ENCODE measurements at regions not wholly inside any gene's neighbourhood (a gene's known extent, or its start where the extent isn't known, plus 50 kb on each side); places are given as distances from the start of the nearest gene placed in this dataset.

DNA sequence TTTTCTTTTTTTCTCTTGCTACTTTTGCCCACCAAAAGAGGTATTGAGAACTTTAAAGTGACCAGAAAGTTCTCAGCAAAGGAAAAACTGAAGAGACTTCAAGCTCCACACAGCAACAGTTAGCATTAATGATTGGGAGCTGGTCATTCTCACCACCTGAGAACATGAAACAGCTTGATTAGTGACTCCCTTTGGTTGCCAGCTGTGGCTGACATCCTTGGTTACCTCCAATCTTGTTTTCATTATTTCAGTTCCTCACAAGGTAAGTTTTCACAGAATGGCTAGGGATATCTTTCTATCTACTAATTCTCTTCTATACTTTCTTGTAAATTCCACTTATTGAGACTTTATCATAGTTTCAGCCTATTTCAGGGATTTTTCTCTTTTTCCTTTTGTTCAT lies 427.9 kb downstream of the QKI start:
- TF ChIP-seq RAD21 (conservative IDR thresholded peaks at IDR 0.05) (no peak), TAF1 (IDR thresholded peaks at IDR 0.05; ENCODE audit: low read depth) (no peak)
- TF ChIP-seq, protein P1, sequence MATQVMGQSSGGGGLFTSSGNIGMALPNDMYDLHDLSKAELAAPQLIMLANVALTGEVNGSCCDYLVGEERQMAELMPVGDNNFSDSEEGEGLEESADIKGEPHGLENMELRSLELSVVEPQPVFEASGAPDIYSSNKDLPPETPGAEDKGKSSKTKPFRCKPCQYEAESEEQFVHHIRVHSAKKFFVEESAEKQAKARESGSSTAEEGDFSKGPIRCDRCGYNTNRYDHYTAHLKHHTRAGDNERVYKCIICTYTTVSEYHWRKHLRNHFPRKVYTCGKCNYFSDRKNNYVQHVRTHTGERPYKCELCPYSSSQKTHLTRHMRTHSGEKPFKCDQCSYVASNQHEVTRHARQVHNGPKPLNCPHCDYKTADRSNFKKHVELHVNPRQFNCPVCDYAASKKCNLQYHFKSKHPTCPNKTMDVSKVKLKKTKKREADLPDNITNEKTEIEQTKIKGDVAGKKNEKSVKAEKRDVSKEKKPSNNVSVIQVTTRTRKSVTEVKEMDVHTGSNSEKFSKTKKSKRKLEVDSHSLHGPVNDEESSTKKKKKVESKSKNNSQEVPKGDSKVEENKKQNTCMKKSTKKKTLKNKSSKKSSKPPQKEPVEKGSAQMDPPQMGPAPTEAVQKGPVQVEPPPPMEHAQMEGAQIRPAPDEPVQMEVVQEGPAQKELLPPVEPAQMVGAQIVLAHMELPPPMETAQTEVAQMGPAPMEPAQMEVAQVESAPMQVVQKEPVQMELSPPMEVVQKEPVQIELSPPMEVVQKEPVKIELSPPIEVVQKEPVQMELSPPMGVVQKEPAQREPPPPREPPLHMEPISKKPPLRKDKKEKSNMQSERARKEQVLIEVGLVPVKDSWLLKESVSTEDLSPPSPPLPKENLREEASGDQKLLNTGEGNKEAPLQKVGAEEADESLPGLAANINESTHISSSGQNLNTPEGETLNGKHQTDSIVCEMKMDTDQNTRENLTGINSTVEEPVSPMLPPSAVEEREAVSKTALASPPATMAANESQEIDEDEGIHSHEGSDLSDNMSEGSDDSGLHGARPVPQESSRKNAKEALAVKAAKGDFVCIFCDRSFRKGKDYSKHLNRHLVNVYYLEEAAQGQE (IDR thresholded peaks at IDR 0.05; ENCODE audit: borderline replicate concordance) = no peak
- Histone ChIP-seq H3K36me3 (ENCODE audit: insufficient read depth, low read length) (no peaks in the 10 kb centered on the region), H3K79me2 (replicated peaks; ENCODE audit: insufficient read depth, low read length) (no peaks in the 10 kb centered on the region), H3K4me2 (ENCODE audit: low read length) (no peak overlapping the region), H3K9ac (ENCODE audit: low read length) (no peak overlapping the region), H4K20me1 (ENCODE audit: insufficient read depth) (no peaks in the 10 kb centered on the region), H3K9me3 (ENCODE audit: low read length) (no peaks in the 10 kb centered on the region), H3K4me3 (ENCODE audit: low read length) (no peak overlapping the region), H3K27ac (ENCODE audit: low read length) (no peak overlapping the region), H3K9me2 (ENCODE audit: insufficient read depth, low read length) (no peaks in the 10 kb centered on the region), H3F3A (ENCODE audit: insufficient read depth, low read length, poor library complexity, severe bottlenecking) (no peaks in the 10 kb centered on the region), H2AFZ (ENCODE audit: low read depth, low read length) (no peak overlapping the region), H3K27me3 (ENCODE audit: insufficient read depth, low read depth, low read length) (no peaks in the 10 kb centered on the region)

DNA sequence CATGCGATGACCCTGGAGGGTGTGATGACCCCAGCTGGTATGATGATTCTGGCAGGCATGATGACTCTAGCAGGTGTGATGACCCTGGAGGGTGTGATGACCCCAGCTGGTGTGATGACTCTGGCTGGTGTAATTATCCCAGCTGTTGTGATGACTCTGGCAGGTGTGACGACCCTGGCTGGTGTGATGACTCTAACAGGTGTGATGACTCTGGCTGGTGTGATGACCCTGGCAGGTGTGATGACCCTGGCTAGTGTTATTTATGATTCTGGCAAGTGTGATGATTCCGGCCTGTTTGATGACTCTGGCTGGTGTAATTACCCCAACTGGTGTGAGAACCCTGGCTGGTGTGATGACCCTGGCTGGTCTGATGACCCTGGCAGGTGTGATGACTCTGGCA lies 427.2 kb downstream of the QKI start:
- H4K20me1 ChIP-seq (ENCODE audit: insufficient read depth) = no peaks in the 10 kb centered on the region
- no peak overlapping the region for H3K9ac ChIP-seq (ENCODE audit: low read length)
- H3K27me3 ChIP-seq (ENCODE audit: insufficient read depth, low read depth, low read length) = no peaks in the 10 kb centered on the region
- no peaks in the 10 kb centered on the region for H3K9me2 ChIP-seq (ENCODE audit: insufficient read depth, low read length)
- no peak overlapping the region for H2AFZ ChIP-seq (ENCODE audit: low read depth, low read length)
- H3K36me3 ChIP-seq (ENCODE audit: insufficient read depth, low read length) = no peaks in the 10 kb centered on the region
- H3K27ac ChIP-seq (ENCODE audit: low read length) = no peak overlapping the region
- no peaks in the 10 kb centered on the region for H3K9me3 ChIP-seq (ENCODE audit: low read length)
- no peaks in the 10 kb centered on the region for H3F3A ChIP-seq (ENCODE audit: insufficient read depth, low read length, poor library complexity, severe bottlenecking)
- H3K4me3 ChIP-seq (ENCODE audit: low read length) = no peak overlapping the region
- H3K4me2 ChIP-seq (ENCODE audit: low read length) = no peak overlapping the region
- no peaks in the 10 kb centered on the region for H3K79me2 ChIP-seq (replicated peaks; ENCODE audit: insufficient read depth, low read length)
- TF ChIP-seq, protein P2, sequence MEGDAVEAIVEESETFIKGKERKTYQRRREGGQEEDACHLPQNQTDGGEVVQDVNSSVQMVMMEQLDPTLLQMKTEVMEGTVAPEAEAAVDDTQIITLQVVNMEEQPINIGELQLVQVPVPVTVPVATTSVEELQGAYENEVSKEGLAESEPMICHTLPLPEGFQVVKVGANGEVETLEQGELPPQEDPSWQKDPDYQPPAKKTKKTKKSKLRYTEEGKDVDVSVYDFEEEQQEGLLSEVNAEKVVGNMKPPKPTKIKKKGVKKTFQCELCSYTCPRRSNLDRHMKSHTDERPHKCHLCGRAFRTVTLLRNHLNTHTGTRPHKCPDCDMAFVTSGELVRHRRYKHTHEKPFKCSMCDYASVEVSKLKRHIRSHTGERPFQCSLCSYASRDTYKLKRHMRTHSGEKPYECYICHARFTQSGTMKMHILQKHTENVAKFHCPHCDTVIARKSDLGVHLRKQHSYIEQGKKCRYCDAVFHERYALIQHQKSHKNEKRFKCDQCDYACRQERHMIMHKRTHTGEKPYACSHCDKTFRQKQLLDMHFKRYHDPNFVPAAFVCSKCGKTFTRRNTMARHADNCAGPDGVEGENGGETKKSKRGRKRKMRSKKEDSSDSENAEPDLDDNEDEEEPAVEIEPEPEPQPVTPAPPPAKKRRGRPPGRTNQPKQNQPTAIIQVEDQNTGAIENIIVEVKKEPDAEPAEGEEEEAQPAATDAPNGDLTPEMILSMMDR (IDR thresholded peaks at IDR 0.05; ENCODE audit: poor library complexity, severe bottlenecking) = no peak
- TF ChIP-seq TAF1 (IDR thresholded peaks at IDR 0.05; ENCODE audit: low read depth) (no peak), POLR2AphosphoS5 (IDR thresholded peaks at IDR 0.05) (no peak), EZH2 (IDR thresholded peaks at IDR 0.05; ENCODE audit: borderline replicate concordance, insufficient read depth, low read length, poor library complexity, severe bottlenecking) (no peak)

DNA sequence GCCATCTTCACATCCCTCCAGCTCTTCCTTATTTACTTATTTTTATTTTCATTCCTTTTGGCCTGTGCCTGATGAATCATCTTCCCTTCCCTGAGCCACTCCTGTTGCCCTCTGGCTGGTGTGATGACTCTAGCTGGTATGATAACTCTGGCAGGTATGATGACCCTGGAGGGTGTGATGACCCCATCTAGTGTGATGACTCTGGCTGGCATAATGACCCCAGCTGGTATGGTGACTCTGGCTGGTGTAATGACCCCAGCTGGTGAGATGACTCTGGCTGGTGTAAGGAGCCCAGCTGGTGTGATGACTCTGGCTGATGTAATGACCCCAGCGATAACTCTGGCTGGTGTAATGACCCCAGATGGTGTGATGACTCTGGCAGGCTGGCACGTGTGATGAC lies 426.8 kb downstream of the QKI start:
- H3K9ac ChIP-seq (ENCODE audit: low read length) = no peak overlapping the region
- H3K4me2 ChIP-seq (ENCODE audit: low read length) = no peak overlapping the region
- no peaks in the 10 kb centered on the region for H3K79me2 ChIP-seq (replicated peaks; ENCODE audit: insufficient read depth, low read length)
- H2AFZ ChIP-seq (ENCODE audit: low read depth, low read length) = no peak overlapping the region
- H3K4me3 ChIP-seq (ENCODE audit: low read length) = no peak overlapping the region
- no peaks in the 10 kb centered on the region for H3K9me2 ChIP-seq (ENCODE audit: insufficient read depth, low read length)
- H3K27ac ChIP-seq (ENCODE audit: low read length) = no peak overlapping the region
- no peaks in the 10 kb centered on the region for H3K36me3 ChIP-seq (ENCODE audit: insufficient read depth, low read length)
- no peaks in the 10 kb centered on the region for H3K9me3 ChIP-seq (ENCODE audit: low read length)
- H3K27me3 ChIP-seq (ENCODE audit: insufficient read depth, low read depth, low read length) = no peaks in the 10 kb centered on the region
- no peaks in the 10 kb centered on the region for H4K20me1 ChIP-seq (ENCODE audit: insufficient read depth)
- no peaks in the 10 kb centered on the region for H3F3A ChIP-seq (ENCODE audit: insufficient read depth, low read length, poor library complexity, severe bottlenecking)
- TF ChIP-seq, protein P2 (IDR thresholded peaks at IDR 0.05; ENCODE audit: poor library complexity, severe bottlenecking) = no peak
- no peak for TF ChIP-seq RAD21 (conservative IDR thresholded peaks at IDR 0.05)
- no peak for TF ChIP-seq MXI1 (conservative IDR thresholded peaks at IDR 0.05; ENCODE audit: poor library complexity, severe bottlenecking)
- no peak for TF ChIP-seq POLR2AphosphoS5 (IDR thresholded peaks at IDR 0.05)
- no peak for TF ChIP-seq SMC3 (conservative IDR thresholded peaks at IDR 0.05; ENCODE audit: poor library complexity)
- TF ChIP-seq EP300 (conservative IDR thresholded peaks at IDR 0.05; ENCODE audit: poor library complexity, severe bottlenecking) = no peak
- TF ChIP-seq, protein P1 (IDR thresholded peaks at IDR 0.05; ENCODE audit: borderline replicate concordance) = no peak
- TF ChIP-seq EZH2 (IDR thresholded peaks at IDR 0.05; ENCODE audit: borderline replicate concordance, insufficient read depth, low read length, poor library complexity, severe bottlenecking) = no peak
- no peak for TF ChIP-seq TAF1 (IDR thresholded peaks at IDR 0.05; ENCODE audit: low read depth)

All from neural cell (in vitro differentiated cells).